ENCODE measurements at regions not wholly inside any gene's neighbourhood (a gene's known extent, or its start where the extent isn't known, plus 50 kb on each side); places are given as distances from the start of the nearest gene placed in this dataset.

DNA sequence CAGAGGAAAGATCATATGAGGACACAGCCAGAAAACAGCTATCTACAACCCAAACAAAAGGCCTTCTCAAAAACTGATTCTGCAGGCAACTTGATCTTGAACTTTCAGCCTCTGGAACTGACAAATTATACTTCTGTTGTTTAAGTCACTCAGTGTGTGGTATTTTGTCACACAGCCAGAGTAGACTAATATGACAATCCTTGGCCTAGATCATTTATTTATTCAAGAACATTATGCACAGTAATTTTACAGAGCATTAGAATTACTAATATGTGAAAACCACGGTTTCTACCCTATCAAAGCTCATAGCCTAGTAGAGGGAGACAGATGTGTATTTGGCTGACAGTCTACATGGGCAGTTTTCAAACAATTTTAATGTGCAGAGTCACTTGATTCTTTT is 167.8 kb upstream of the PCDH18 start:
- DNase-seq (ENCODE audit: insufficient read length, low spot score), result no peak
- no peak for TF ChIP-seq POLR2A (IDR thresholded peaks at IDR 0.05; ENCODE audit: low read depth, low read length)
- FAIRE-seq, result no peak

GRCh38 chr4:137694138-137694537 is 161.8 kb upstream of the PCDH18 start:
- TF ChIP-seq POLR2AphosphoS5 (IDR thresholded peaks at IDR 0.05; ENCODE audit: low read depth, low read length), result no peak
- no peak for TF ChIP-seq POU2F2 (IDR thresholded peaks at IDR 0.05; ENCODE audit: low read depth, low read length)
- TF ChIP-seq POLR2A (IDR thresholded peaks at IDR 0.05; ENCODE audit: low read depth, low read length), result no peak
- TF ChIP-seq TAF1 (IDR thresholded peaks at IDR 0.05; ENCODE audit: low read depth, low read length), result no peak
- TF ChIP-seq PAX5 (IDR thresholded peaks at IDR 0.05; ENCODE audit: insufficient read depth, low read length, severe bottlenecking), result no peak
- no peak for TF ChIP-seq SPI1 (IDR thresholded peaks at IDR 0.05; ENCODE audit: low read depth, low read length)
- DNase-seq (ENCODE audit: insufficient read length, low spot score), result no peak
- no peak for FAIRE-seq

DNA sequence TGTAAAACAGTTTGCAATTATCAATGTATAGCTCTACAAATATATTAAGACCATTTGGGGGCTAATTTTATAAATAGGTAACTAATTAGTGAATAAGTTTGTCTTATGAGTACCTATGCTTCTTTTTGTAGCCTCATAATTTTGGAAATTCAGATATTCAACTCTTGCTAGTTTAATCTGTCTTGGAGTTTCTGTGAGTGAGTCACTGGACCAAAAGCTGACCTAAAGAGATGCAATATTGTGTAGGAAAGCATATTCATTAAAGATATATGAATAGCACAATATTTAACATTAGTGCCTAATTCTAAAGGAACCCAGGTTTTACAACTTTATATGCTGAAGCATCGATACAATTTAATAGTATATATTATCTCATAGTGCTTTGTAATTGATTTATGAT is 161.3 kb upstream of the PCDH18 start:
- no peak for FAIRE-seq
- DNase-seq (ENCODE audit: insufficient read length, low spot score), result no peak
- TF ChIP-seq POLR2A (IDR thresholded peaks at IDR 0.05; ENCODE audit: low read depth, low read length) (no peak), POLR2AphosphoS5 (IDR thresholded peaks at IDR 0.05; ENCODE audit: low read depth, low read length) (no peak)

GRCh38 chr4:137692205-137692604 is 159.9 kb upstream of the PCDH18 start:
- TF ChIP-seq POU2F2 (IDR thresholded peaks at IDR 0.05; ENCODE audit: low read depth, low read length) (no peak), SPI1 (IDR thresholded peaks at IDR 0.05; ENCODE audit: low read depth, low read length) (no peak), POLR2A (IDR thresholded peaks at IDR 0.05; ENCODE audit: low read depth, low read length) (no peak)
- no peak for FAIRE-seq
- DNase-seq (ENCODE audit: insufficient read length, low spot score), result no peak

- FAIRE-seq, result no peak
- TF ChIP-seq TAF1 (IDR thresholded peaks at IDR 0.05; ENCODE audit: low read depth, low read length) (no peak), POU2F2 (IDR thresholded peaks at IDR 0.05; ENCODE audit: low read depth, low read length) (no peak), SPI1 (IDR thresholded peaks at IDR 0.05; ENCODE audit: low read depth, low read length) (no peak), POLR2A (IDR thresholded peaks at IDR 0.05; ENCODE audit: low read depth, low read length) (no peak), POLR2AphosphoS5 (IDR thresholded peaks at IDR 0.05; ENCODE audit: low read depth, low read length) (no peak), PAX5 (IDR thresholded peaks at IDR 0.05; ENCODE audit: insufficient read depth, low read length, severe bottlenecking) (no peak)
- no peak for DNase-seq (ENCODE audit: insufficient read length, low spot score)
These were observed 156.4 kb upstream of the PCDH18 start for GRCh38 chr4:137688651-137689050.

- FAIRE-seq (no peak), DNase-seq (ENCODE audit: insufficient read length, low spot score) (no peak)
- TF ChIP-seq TAF1 (IDR thresholded peaks at IDR 0.05; ENCODE audit: low read depth, low read length), result no peak
- no peak for TF ChIP-seq POU2F2 (IDR thresholded peaks at IDR 0.05; ENCODE audit: low read depth, low read length)
- no peak for TF ChIP-seq POLR2AphosphoS5 (IDR thresholded peaks at IDR 0.05; ENCODE audit: low read depth, low read length)
- no peak for TF ChIP-seq POLR2A (IDR thresholded peaks at IDR 0.05; ENCODE audit: low read depth, low read length)
- no peak for TF ChIP-seq SPI1 (IDR thresholded peaks at IDR 0.05; ENCODE audit: low read depth, low read length)
- TF ChIP-seq PAX5 (IDR thresholded peaks at IDR 0.05; ENCODE audit: insufficient read depth, low read length, severe bottlenecking), result no peak
These were observed 153.1 kb upstream of the PCDH18 start for GRCh38 chr4:137685357-137685756.

GRCh38 chr4:137681081-137681480 is 148.8 kb upstream of the PCDH18 start:
- TF ChIP-seq POLR2A (IDR thresholded peaks at IDR 0.05; ENCODE audit: low read depth, low read length) (no peak), TAF1 (IDR thresholded peaks at IDR 0.05; ENCODE audit: low read depth, low read length) (no peak), POLR2AphosphoS5 (IDR thresholded peaks at IDR 0.05; ENCODE audit: low read depth, low read length) (no peak), POU2F2 (IDR thresholded peaks at IDR 0.05; ENCODE audit: low read depth, low read length) (no peak), SPI1 (IDR thresholded peaks at IDR 0.05; ENCODE audit: low read depth, low read length) (no peak), PAX5 (IDR thresholded peaks at IDR 0.05; ENCODE audit: insufficient read depth, low read length, severe bottlenecking) (no peak)
- DNase-seq (ENCODE audit: insufficient read length, low spot score), result no peak
- no peak for FAIRE-seq

DNA sequence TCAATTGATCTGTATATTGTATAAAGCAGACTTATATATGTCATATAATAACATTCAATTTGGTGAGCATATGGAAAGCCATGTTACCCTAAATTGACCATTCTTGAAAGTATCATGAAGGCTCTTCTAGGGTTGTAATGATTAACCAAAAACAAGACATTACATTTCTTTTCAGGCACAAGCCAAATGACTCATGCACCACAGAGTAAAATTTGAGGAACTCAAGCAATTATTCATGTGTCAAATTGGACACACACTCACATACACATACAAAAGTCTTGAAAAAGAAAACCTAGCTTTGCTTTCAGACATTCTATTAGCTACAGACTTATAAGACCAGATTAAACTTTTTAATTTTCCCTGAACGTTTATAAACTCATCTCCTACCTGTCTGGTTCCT is 146.5 kb upstream of the PCDH18 start:
- DNase-seq (ENCODE audit: insufficient read length, low spot score) (no peak), FAIRE-seq (no peak)
- no peak for TF ChIP-seq POU2F2 (IDR thresholded peaks at IDR 0.05; ENCODE audit: low read depth, low read length)
- no peak for TF ChIP-seq POLR2AphosphoS5 (IDR thresholded peaks at IDR 0.05; ENCODE audit: low read depth, low read length)
- TF ChIP-seq PAX5 (IDR thresholded peaks at IDR 0.05; ENCODE audit: insufficient read depth, low read length, severe bottlenecking), result no peak
- TF ChIP-seq POLR2A (IDR thresholded peaks at IDR 0.05; ENCODE audit: low read depth, low read length), result no peak
- no peak for TF ChIP-seq TAF1 (IDR thresholded peaks at IDR 0.05; ENCODE audit: low read depth, low read length)
- no peak for TF ChIP-seq SPI1 (IDR thresholded peaks at IDR 0.05; ENCODE audit: low read depth, low read length)

GRCh38 chr4:137677863-137678262 is 145.6 kb upstream of the PCDH18 start:
- no peak for TF ChIP-seq SPI1 (IDR thresholded peaks at IDR 0.05; ENCODE audit: low read depth, low read length)
- TF ChIP-seq POLR2A (IDR thresholded peaks at IDR 0.05; ENCODE audit: low read depth, low read length), result no peak
- no peak for TF ChIP-seq POLR2AphosphoS5 (IDR thresholded peaks at IDR 0.05; ENCODE audit: low read depth, low read length)
- no peak for TF ChIP-seq PAX5 (IDR thresholded peaks at IDR 0.05; ENCODE audit: insufficient read depth, low read length, severe bottlenecking)
- no peak for TF ChIP-seq POU2F2 (IDR thresholded peaks at IDR 0.05; ENCODE audit: low read depth, low read length)
- TF ChIP-seq TAF1 (IDR thresholded peaks at IDR 0.05; ENCODE audit: low read depth, low read length), result no peak
- FAIRE-seq (no peak), DNase-seq (ENCODE audit: insufficient read length, low spot score) (no peak)

- FAIRE-seq (no peak), DNase-seq (ENCODE audit: insufficient read length, low spot score) (no peak)
- TF ChIP-seq SPI1 (IDR thresholded peaks at IDR 0.05; ENCODE audit: low read depth, low read length) (no peak), POLR2A (IDR thresholded peaks at IDR 0.05; ENCODE audit: low read depth, low read length) (no peak), POLR2AphosphoS5 (IDR thresholded peaks at IDR 0.05; ENCODE audit: low read depth, low read length) (no peak), TAF1 (IDR thresholded peaks at IDR 0.05; ENCODE audit: low read depth, low read length) (no peak), POU2F2 (IDR thresholded peaks at IDR 0.05; ENCODE audit: low read depth, low read length) (no peak), PAX5 (IDR thresholded peaks at IDR 0.05; ENCODE audit: insufficient read depth, low read length, severe bottlenecking) (no peak)
These were observed 144.2 kb upstream of the PCDH18 start for GRCh38 chr4:137676357-137676998.

Data from GM12891 (cell line).